IMR-90 (cell line): ENCODE measurements at regions not wholly inside any gene's neighbourhood (a gene's known extent, or its start where the extent isn't known, plus 50 kb on each side); places are given as distances from the start of the nearest gene placed in this dataset.

Experiments
- ATAC-seq: fragments of 200-7000 bp; cut with Tn5 transposase; 2 replicates; pipeline ENCODE4 v1.9.1; 2020; ENCODE audit warnings: low read depth, mild to moderate bottlenecking, moderate library complexity
- BruUV-seq: library from RNA; stranded (reverse); fragments of 400-500 nt; replicated peaks from 2 replicates; lab custom pipeline; 2021; lab: Mats Ljungman, UMichigan
- CTCF ChIA-PET: fragments of 300-600 bp; formaldehyde crosslinking; extraction: SDS; loops from one replicate; lab custom pipeline; 2021; ENCODE audit warnings: antibody characterized with exemption; lab: Yijun Ruan, JAX
- POLR2A ChIA-PET: fragments of 300-600 bp; sonication (Branson Sonifier 250); formaldehyde crosslinking; loops from one replicate; lab custom pipeline; 2022; ENCODE audit warnings: antibody characterized with exemption; ENCODE audit not compliant: unreplicated experiment; lab: Charles Lee
- DNase-seq: peaks from one replicate; pipeline ENCODE4 v3.0.0; 2013
- H2AFZ ChIP-seq: replicated peaks from 2 replicates; pipeline ENCODE3; 2013; ENCODE audit warnings: low read length, mild to moderate bottlenecking; ENCODE audit not compliant: poor library complexity
- H2AK5ac ChIP-seq: 2 replicates; pipeline ENCODE4 v1.6.1; 2013; ENCODE audit warnings: low read depth, low read length, inconsistent platforms
- H2AK9ac ChIP-seq: replicated peaks from 2 replicates; pipeline ENCODE3; 2013; ENCODE audit warnings: mild to moderate bottlenecking, low read depth, low read length, moderate library complexity; ENCODE audit not compliant: poor library complexity
- H2BK120ac ChIP-seq: 2 replicates; pipeline ENCODE4 v1.6.1; 2013; ENCODE audit warnings: low read depth, low read length, inconsistent platforms
- H2BK15ac ChIP-seq: 3 replicates; pipeline ENCODE4 v1.6.1; 2013; ENCODE audit warnings: low read depth, low read length, inconsistent platforms
- H2BK20ac ChIP-seq: 2 replicates; pipeline ENCODE4 v1.6.1; 2013; ENCODE audit warnings: low read depth, mild to moderate bottlenecking, inconsistent platforms, low read length, moderate library complexity
- H2BK5ac ChIP-seq: 2 replicates; pipeline ENCODE4 v1.6.1; 2013; ENCODE audit warnings: mild to moderate bottlenecking, low read depth, low read length, inconsistent platforms; ENCODE audit not compliant: poor library complexity, severe bottlenecking
- H3K14ac ChIP-seq: replicated peaks from 2 replicates; pipeline ENCODE4 v1.6.1; 2013; ENCODE audit warnings: low read depth, low read length, inconsistent platforms
- H3K18ac ChIP-seq: 2 replicates; pipeline ENCODE4 v1.6.1; 2013; ENCODE audit warnings: low read depth, low read length, control low read depth
- H3K23ac ChIP-seq: 2 replicates; pipeline ENCODE4 v1.6.1; 2013; ENCODE audit warnings: low read depth, low read length, inconsistent platforms
- H3K27ac ChIP-seq: 2 replicates; pipeline ENCODE4 v1.5.1; 2013; ENCODE audit warnings: mild to moderate bottlenecking, control low read depth, low read length; ENCODE audit not compliant: insufficient read depth
- H3K27me3 ChIP-seq: 2 replicates; pipeline ENCODE4 v1.6.1; 2013; ENCODE audit warnings: low read length; ENCODE audit not compliant: control insufficient read depth, insufficient read depth
- H3K36me3 ChIP-seq: 2 replicates; pipeline ENCODE4 v1.6.1; 2013; ENCODE audit warnings: low read length, mixed read lengths; ENCODE audit not compliant: control insufficient read depth, insufficient read depth
- H3K4ac ChIP-seq: 2 replicates; pipeline ENCODE4 v1.6.1; 2013; ENCODE audit warnings: low read depth, low read length, inconsistent platforms
- H3K4me1 ChIP-seq: 2 replicates; pipeline ENCODE4 v1.6.1; 2013; ENCODE audit warnings: low read length, mixed read lengths; ENCODE audit not compliant: control insufficient read depth, insufficient read depth
- H3K4me2 ChIP-seq: 2 replicates; pipeline ENCODE4 v1.6.1; 2013; ENCODE audit warnings: low read depth, mild to moderate bottlenecking, control low read depth, low read length, moderate library complexity
- H3K4me3 ChIP-seq: 2 replicates; pipeline ENCODE4 v1.5.1; 2013; ENCODE audit warnings: low read depth, mild to moderate bottlenecking, control low read depth, low read length, moderate library complexity; ENCODE audit not compliant: insufficient read depth
- H3K56ac ChIP-seq: 2 replicates; pipeline ENCODE4 v1.6.1; 2013; ENCODE audit warnings: low read length, inconsistent platforms; ENCODE audit not compliant: insufficient read depth; ENCODE audit errors: extremely low read depth
- H3K79me1 ChIP-seq, 2 experiments: 2 replicates each; pipeline ENCODE4 v1.6.1; 2013; ENCODE audit warnings: low read length in 2 of 2, inconsistent platforms in 1 of 2, low read depth in 1 of 2
- H3K9ac ChIP-seq: 2 replicates; pipeline ENCODE4 v1.6.1; 2013; ENCODE audit warnings: low read depth, low read length, control low read depth
- H3K9me1 ChIP-seq: 2 replicates; pipeline ENCODE4 v1.6.1; 2013; ENCODE audit warnings: low read length, inconsistent platforms; ENCODE audit not compliant: insufficient read depth
- H3K9me3 ChIP-seq: 2 replicates; pipeline ENCODE4 v1.6.1; 2013; ENCODE audit warnings: low read length; ENCODE audit not compliant: control insufficient read depth, insufficient read depth
- H4K20me1 ChIP-seq: 2 replicates; pipeline ENCODE4 v1.6.1; 2013; ENCODE audit warnings: low read length, inconsistent platforms; ENCODE audit not compliant: insufficient read depth
- H4K5ac ChIP-seq: 2 replicates; pipeline ENCODE4 v1.6.1; 2013; ENCODE audit warnings: mild to moderate bottlenecking, low read depth, low read length, control low read depth
- H4K8ac ChIP-seq, 2 experiments: 2 replicates each; pipeline ENCODE4 v1.6.1; 2013; ENCODE audit warnings: low read depth in 2 of 2, low read length in 2 of 2, control low read depth in 1 of 2, inconsistent platforms in 1 of 2
- H4K91ac ChIP-seq: 2 replicates; pipeline ENCODE4 v1.6.1; 2013; ENCODE audit warnings: low read depth, low read length, inconsistent platforms; ENCODE audit not compliant: insufficient read depth
- BHLHE40 ChIP-seq: fragments of 150-350 bp; IDR thresholded peaks from 2 replicates; pipeline ENCODE4 v1.6.1; 2016; ENCODE audit warnings: mild to moderate bottlenecking, low read depth, low read length
- CTCF ChIP-seq: conservative IDR thresholded peaks from 2 replicates; pipeline ENCODE4 v1.5.1; 2012; ENCODE audit warnings: mild to moderate bottlenecking, low read depth, low read length, improper control_type of control experiment
- ELK1 ChIP-seq: fragments of 150-350 bp; IDR thresholded peaks from 2 replicates; pipeline ENCODE4 v1.6.1; 2016; ENCODE audit warnings: low read depth, mild to moderate bottlenecking, low read length, moderate library complexity, borderline replicate concordance
- RAD21 ChIP-seq: IDR thresholded peaks from 2 replicates; pipeline ENCODE4 v1.6.1; 2012; ENCODE audit warnings: low read length, improper control_type of control experiment
- RFX5 ChIP-seq: IDR thresholded peaks from 2 replicates; pipeline ENCODE4 v1.8.0; 2012; ENCODE audit warnings: low read depth, mild to moderate bottlenecking, low read length, moderate library complexity
- SMC3 ChIP-seq: fragments of 150-350 bp; IDR thresholded peaks from 2 replicates; pipeline ENCODE4 v1.6.1; 2016; ENCODE audit warnings: low read depth, mild to moderate bottlenecking, antibody characterized with exemption, low read length, moderate library complexity
- WGBS, 2 experiments: methylation state at CpG; one replicate each; pipeline versions ENCODE4 v1.1.5 to v1.1.7; 2013; ENCODE audit warnings: missing lambda C conversion rate in 2 of 2; ENCODE audit not compliant: insufficient read length in 1 of 2; ENCODE audit errors: extremely low coverage in 2 of 2; 5-methylcytosine and 5-hydroxymethylcytosine counted together
- dilution Hi-C: fragments of 300-500 bp; cut with HindIII; formaldehyde crosslinking; loops from one replicate; pipeline ENCODE4 v1.14.3; 2018; ENCODE audit warnings: low sequenced_read_pairs; ENCODE audit not compliant: unreplicated experiment
- in situ Hi-C: fragments of 300-500 bp; cut with MboI; formaldehyde crosslinking; loops from 3 replicates; pipeline ENCODE4 v1.14.3; 2019; ENCODE audit warnings: low sequenced_read_pairs, inconsistent platforms, mixed read lengths
- intact Hi-C: fragments of 100-400 bp; cut with micrococcal nuclease; formaldehyde crosslinking; loops from 2 replicates; pipeline ENCODE4 v1.10.0; 2022
- TF ChIP-seq, protein P1 (sequence below): fragments of 150-350 bp; IDR thresholded peaks from 2 replicates; pipeline ENCODE4 v1.6.1; 2017; ENCODE audit warnings: mild to moderate bottlenecking, antibody characterized with exemption, low read length, low read depth

GRCh38 chr9:1233568-1233967 lies 183.4 kb downstream of the DMRT2 start:
- H3K4me3 ChIP-seq = no peak overlapping the region
- no peak overlapping the region for H3K9ac ChIP-seq
- no peak overlapping the region for H4K5ac ChIP-seq
- H3K56ac ChIP-seq = no peak overlapping the region
- H2BK5ac ChIP-seq = no peak overlapping the region
- no peak overlapping the region for H2AFZ ChIP-seq
- H3K27ac ChIP-seq = no peak overlapping the region
- H3K36me3 ChIP-seq = no peaks in the 10 kb centered on the region
- no peak overlapping the region for H3K23ac ChIP-seq
- no peak overlapping the region for H3K18ac ChIP-seq
- intact Hi-C loops (no loop called here), dilution Hi-C loops (no loop called here), in situ Hi-C loops (no loop called here)
- TF ChIP-seq, protein P1, sequence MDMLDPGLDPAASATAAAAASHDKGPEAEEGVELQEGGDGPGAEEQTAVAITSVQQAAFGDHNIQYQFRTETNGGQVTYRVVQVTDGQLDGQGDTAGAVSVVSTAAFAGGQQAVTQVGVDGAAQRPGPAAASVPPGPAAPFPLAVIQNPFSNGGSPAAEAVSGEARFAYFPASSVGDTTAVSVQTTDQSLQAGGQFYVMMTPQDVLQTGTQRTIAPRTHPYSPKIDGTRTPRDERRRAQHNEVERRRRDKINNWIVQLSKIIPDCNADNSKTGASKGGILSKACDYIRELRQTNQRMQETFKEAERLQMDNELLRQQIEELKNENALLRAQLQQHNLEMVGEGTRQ = no peak
- TF ChIP-seq BHLHE40 (no peak), ELK1 (no peak), SMC3 (no peak), CTCF (no peak), RFX5 (no peak), RAD21 (no peak)
- H3K9me3 ChIP-seq = peaks cover 2% of the 10 kb centered on the region; the same call in 1 of the 2 replicates
- CTCF ChIA-PET = no interaction called here
- H2AK5ac ChIP-seq = no peak overlapping the region
- no peak overlapping the region for H2AK9ac ChIP-seq
- no peak overlapping the region for H3K4ac ChIP-seq
- H2BK20ac ChIP-seq = no peak overlapping the region
- DNase-seq (no peak), ATAC-seq (no peak)
- H4K20me1 ChIP-seq = no peaks in the 10 kb centered on the region
- BruUV-seq = no TSS peak
- H4K8ac ChIP-seq = no peak overlapping the region
- POLR2A ChIA-PET = no interaction called here
- no peak overlapping the region for H4K91ac ChIP-seq
- no peaks in the 10 kb centered on the region for H3K79me1 ChIP-seq
- no CpG with 5 or more reads among the region's 2 CpGs for WGBS, 2 experiments
- no peaks in the 10 kb centered on the region for H3K9me1 ChIP-seq
- H3K14ac ChIP-seq = no peak overlapping the region
- H3K4me1 ChIP-seq = no peaks in the 10 kb centered on the region
- H3K27me3 ChIP-seq = no peaks in the 10 kb centered on the region
- no peak overlapping the region for H3K4me2 ChIP-seq
- no peak overlapping the region for H2BK120ac ChIP-seq
- no peak overlapping the region for H2BK15ac ChIP-seq
